Psoas muscle (tissue), 7 donors: ENCODE measurements at regions not wholly inside any gene's neighbourhood (a gene's known extent, or its start where the extent isn't known, plus 50 kb on each side); places are given as distances from the start of the nearest gene placed in this dataset.
A peak's percentile ranks its signal among the peaks of the same experiment; 100 is the strongest.

ENCODE experiments used
- ATAC-seq, 4 donors: fragments of 200-7000 bp; cut with Tn5 transposase; one replicate each; pipeline ENCODE4 v1.9.1; 2020; ENCODE audit warnings: moderate library complexity in 3 of 4, mild to moderate bottlenecking in 2 of 4
- DNase-seq, 2 donors: peaks; one replicate each; pipeline ENCODE4 v3.0.0-alpha.2; 2020
- H3K27ac ChIP-seq: fragments of 200-600 bp; one replicate; pipeline ENCODE4 v1.8.0; 2022
- H3K27me3 ChIP-seq, 3 donors: fragments of 200-600 bp in 1 of 3; one replicate each; pipeline versions ENCODE4 v1.6.1 to v1.8.0; 2013 to 2022; ENCODE audit warnings: low read length in 2 of 3, mild to moderate bottlenecking in 2 of 3, moderate library complexity in 1 of 3; ENCODE audit not compliant: insufficient read depth in 3 of 3
- H3K36me3 ChIP-seq, 2 donors: fragments of 200-600 bp in 1 of 2; one replicate each; pipeline versions ENCODE4 v1.6.1 to v1.8.0; 2013 to 2022; ENCODE audit warnings: low read depth in 1 of 2, mild to moderate bottlenecking in 1 of 2, moderate library complexity in 1 of 2; ENCODE audit not compliant: insufficient read depth in 1 of 2
- H3K4me1 ChIP-seq: fragments of 200-600 bp; one replicate; pipeline ENCODE4 v1.8.0; 2022
- H3K4me3 ChIP-seq: fragments of 200-600 bp; one replicate; pipeline ENCODE4 v1.8.0; 2022; ENCODE audit warnings: mild to moderate bottlenecking
- H3K9me3 ChIP-seq: fragments of 200-600 bp; one replicate; pipeline ENCODE4 v1.8.0; 2022
- CTCF ChIP-seq: fragments of 200-600 bp; IDR thresholded peaks from one replicate; pipeline ENCODE4 v1.8.0; 2022; ENCODE audit warnings: antibody characterized with exemption
- WGBS, 3 donors: extraction: QIAGEN DNeasy Blood & Tissue Kit; methylation state at CpG; one replicate each; pipeline versions ENCODE4 v1.1.6 to v1.1.7; 2013; 5-methylcytosine and 5-hydroxymethylcytosine counted together
- intact Hi-C, 2 donors: fragments of 100-400 bp; cut with DNase I; formaldehyde crosslinking; loops; one replicate each; pipeline versions ENCODE4 v1.11.0 to v1.14.2; 2022
- donor health status: healthy with polysubstance abuse.
- donor health status: DM: no; HTN: no; CAD: no; lungs with moderate emphysema.
- donor health status: Bipolar disorder and iron deficiency.
- donor health status: healthy.
- donor health status: DM: yes; HTN: yes; CAD: no.
- donor health status: DM: no; HTN: no; CAD: no.
- donor health status: DM: yes; HTN: yes; CAD: no.

- DNase-seq (no peak), ATAC-seq (no peak)
- Histone ChIP-seq H3K4me1 (peaks cover 17% of the 10 kb centered on the region), H3K4me3 (no peak overlapping the region), H3K27me3 (no peaks in the 10 kb centered on the region), H3K9me3 (no peaks in the 10 kb centered on the region), H3K27ac (no peak overlapping the region), H3K36me3 (no peaks in the 10 kb centered on the region)
- 47 to 62% (median 52%) methylated on average over 4 of the region's 4 CpGs for WGBS, 3 donors
- no peak for TF ChIP-seq CTCF
- intact Hi-C loops, result loop anchor here in 1 of 2 donors (5.0 kb wide), 1 partner anchor 221 kb away; the partner anchor contains the start of gene IRS1
Observed at GRCh38 chr2:226575928-226576327, 223.7 kb downstream of the IRS1 start.

- H3K36me3 ChIP-seq, result no peaks in the 10 kb centered on the region
- intact Hi-C loops, result no loop called here
- no peaks in the 10 kb centered on the region for H3K27me3 ChIP-seq
- no peak for ATAC-seq
- DNase-seq, result no peak
- no peak overlapping the region for H3K27ac ChIP-seq
- no peak overlapping the region for H3K4me3 ChIP-seq
- no peaks in the 10 kb centered on the region for H3K4me1 ChIP-seq
- H3K9me3 ChIP-seq, result no peaks in the 10 kb centered on the region
- no peak for TF ChIP-seq CTCF
Observed at GRCh38 chr2:226573158-226573557, 226.5 kb downstream of the IRS1 start.

GRCh38 chr2:226564667-226565066 is 235.0 kb downstream of the IRS1 start:
- no peaks in the 10 kb centered on the region for H3K4me1 ChIP-seq
- ATAC-seq, result no peak
- 90 to 94% (median 93%) methylated on average over 5 of the region's 5 CpGs for WGBS, 3 donors

GRCh38 chr2:226561962-226562361 is 237.7 kb downstream of the IRS1 start:
- H3K4me1 ChIP-seq, result no peaks in the 10 kb centered on the region
- H3K36me3 ChIP-seq, result no peaks in the 10 kb centered on the region
- WGBS, 3 donors, result 89 to 94% (median 91%) methylated on average over 1 of the region's 1 CpG
- DNase-seq (no peak), ATAC-seq (peak in 3 of 4 donors; percentile 48 to 58 (median 53))
- H3K4me3 ChIP-seq, result no peak overlapping the region
- no peaks in the 10 kb centered on the region for H3K9me3 ChIP-seq
- no peaks in the 10 kb centered on the region for H3K27me3 ChIP-seq
- TF ChIP-seq CTCF, result no peak
- H3K27ac ChIP-seq, result no peak overlapping the region
- intact Hi-C loops, result no loop called here

More at GRCh38 chr2:226564667-226565066, 235.0 kb downstream of the IRS1 start:
- DNase-seq, result no peak
- H3K27me3 ChIP-seq, result no peaks in the 10 kb centered on the region
- no peaks in the 10 kb centered on the region for H3K36me3 ChIP-seq
- no peak overlapping the region for H3K4me3 ChIP-seq
- TF ChIP-seq CTCF, result no peak
- intact Hi-C loops, result no loop called here
- H3K9me3 ChIP-seq, result no peaks in the 10 kb centered on the region
- H3K27ac ChIP-seq, result no peak overlapping the region

- ATAC-seq (no peak), DNase-seq (no peak)
- Histone ChIP-seq H3K27me3 (no peaks in the 10 kb centered on the region), H3K4me1 (no peaks in the 10 kb centered on the region), H3K27ac (no peak overlapping the region), H3K9me3 (no peaks in the 10 kb centered on the region), H3K36me3 (no peaks in the 10 kb centered on the region), H3K4me3 (no peak overlapping the region)
- intact Hi-C loops, result no loop called here
- no peak for TF ChIP-seq CTCF
- 87 to 88% (median 87%) methylated on average over 2 of the region's 2 CpGs for WGBS, 3 donors
Observed at GRCh38 chr2:226560325-226560724, 239.3 kb downstream of the IRS1 start.
